Vagina (tissue), 2 donors: ENCODE measurements at regions not wholly inside any gene's neighbourhood (a gene's known extent, or its start where the extent isn't known, plus 50 kb on each side); places are given as distances from the start of the nearest gene placed in this dataset.

Experiments
- DNase-seq, 2 donors: peaks; one replicate each; pipeline ENCODE4 v3.0.0-alpha.2; 2017; ENCODE audit errors: extremely low spot score in 2 of 2
- H3K27ac ChIP-seq: fragments of 200-600 bp; sonication (generic); one replicate; pipeline ENCODE4 v1.5.1; 2019
- H3K27me3 ChIP-seq: fragments of 200-600 bp; sonication (generic); one replicate; pipeline ENCODE4 v1.5.1; 2019
- H3K36me3 ChIP-seq, 2 donors: fragments of 200-600 bp; sonication (generic); one replicate each; pipeline ENCODE4 v1.5.1; 2017 to 2019
- H3K4me1 ChIP-seq: fragments of 200-600 bp; sonication (generic); one replicate; pipeline ENCODE4 v1.5.1; 2019
- H3K4me3 ChIP-seq, 2 donors: fragments of 200-600 bp; sonication (generic); 1 replicate in 1 of 2; 2 replicates in 1 of 2; pipeline ENCODE4 v1.5.1; 2016 to 2019
- H3K9me3 ChIP-seq: fragments of 200-600 bp; sonication (generic); one replicate; pipeline ENCODE4 v1.5.1; 2019
- CTCF ChIP-seq, 3 experiments: fragments of 450-650 bp in 2 of 3; fragments of 200-600 bp in 1 of 3; sonication (generic) in 1 of 3; IDR thresholded peaks; one replicate each; pipeline ENCODE4 v1.5.1; 2017 to 2019; ENCODE audit warnings: antibody characterized with exemption in 3 of 3, mild to moderate bottlenecking in 2 of 3, moderate library complexity in 2 of 3
- POLR2A ChIP-seq, 2 donors: fragments of 450-650 bp; IDR thresholded peaks; one replicate each; pipeline ENCODE4 v1.6.1; 2017; ENCODE audit warnings: antibody characterized with exemption in 2 of 2, mild to moderate bottlenecking in 2 of 2, moderate library complexity in 2 of 2
- POLR2AphosphoS5 ChIP-seq, 2 donors: sonication (generic); formaldehyde crosslinking; IDR thresholded peaks; one replicate each; pipeline ENCODE4 v1.9.0; 2017; ENCODE audit warnings: antibody characterized with exemption in 2 of 2, mild to moderate bottlenecking in 2 of 2, low read depth in 1 of 2; ENCODE audit not compliant: insufficient read depth in 1 of 2
- intact Hi-C: fragments of 100-400 bp; cut with DNase I; formaldehyde crosslinking; loops from one replicate; pipeline ENCODE4 v1.15.1; 2023

DNA sequence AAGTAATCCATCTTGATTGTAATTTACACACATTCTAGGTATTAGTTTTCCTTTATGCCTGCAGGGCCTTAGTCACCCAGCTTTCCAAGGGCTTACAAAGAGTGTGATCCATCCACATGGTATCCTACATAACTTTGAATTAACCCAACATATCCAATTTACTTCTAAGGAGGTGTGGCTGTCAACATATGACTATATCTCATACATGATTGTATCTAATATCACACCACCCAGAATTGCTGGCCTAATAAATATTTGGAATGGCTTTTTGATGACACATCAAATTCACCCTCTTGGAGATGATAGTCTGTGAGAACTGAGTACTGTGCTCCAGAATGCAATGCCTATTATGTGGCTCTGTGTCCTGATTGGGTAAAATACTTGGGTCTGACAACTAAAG lies 363.3 kb upstream of the GRIN3A start:
- DNase-seq = no peak
- TF ChIP-seq CTCF (IDR thresholded peaks at IDR 0.05) = no peak
- TF ChIP-seq POLR2AphosphoS5 (IDR thresholded peaks at IDR 0.05; ENCODE audit: insufficient read depth in 1 of 2, low read depth in 1 of 2) = no peak
- no peak for TF ChIP-seq POLR2A (IDR thresholded peaks at IDR 0.05)
- Histone ChIP-seq H3K9me3 (no peaks in the 10 kb centered on the region), H3K27ac (no peak overlapping the region), H3K36me3 (no peaks in the 10 kb centered on the region), H3K27me3 (no peaks in the 10 kb centered on the region), H3K4me1 (no peaks in the 10 kb centered on the region), H3K4me3 (no peak overlapping the region)
- intact Hi-C loops = no loop called here

- H3K36me3 ChIP-seq = no peaks in the 10 kb centered on the region
- no peak for DNase-seq
- H3K4me1 ChIP-seq = no peaks in the 10 kb centered on the region
- H3K4me3 ChIP-seq = no peak overlapping the region
- TF ChIP-seq POLR2AphosphoS5 (IDR thresholded peaks at IDR 0.05; ENCODE audit: insufficient read depth in 1 of 2, low read depth in 1 of 2) (no peak), CTCF (IDR thresholded peaks at IDR 0.05) (no peak), POLR2A (IDR thresholded peaks at IDR 0.05) (no peak)
- no peak overlapping the region for H3K27ac ChIP-seq
- intact Hi-C loops = no loop called here
- no peaks in the 10 kb centered on the region for H3K27me3 ChIP-seq
- no peaks in the 10 kb centered on the region for H3K9me3 ChIP-seq
Measured at GRCh38 chr9:102087141-102087540, 348.7 kb upstream of the GRIN3A start.

- intact Hi-C loops = no loop called here
- H3K9me3 ChIP-seq = no peaks in the 10 kb centered on the region
- no peaks in the 10 kb centered on the region for H3K27me3 ChIP-seq
- H3K36me3 ChIP-seq = no peaks in the 10 kb centered on the region
- H3K27ac ChIP-seq = no peak overlapping the region
- no peaks in the 10 kb centered on the region for H3K4me1 ChIP-seq
- no peak for DNase-seq
- H3K4me3 ChIP-seq = no peak overlapping the region
- TF ChIP-seq CTCF (IDR thresholded peaks at IDR 0.05) (no peak), POLR2AphosphoS5 (IDR thresholded peaks at IDR 0.05; ENCODE audit: insufficient read depth in 1 of 2, low read depth in 1 of 2) (no peak), POLR2A (IDR thresholded peaks at IDR 0.05) (no peak)
Measured at GRCh38 chr9:102085548-102085947, 347.1 kb upstream of the GRIN3A start.

GRCh38 chr9:102072059-102072764 lies 333.8 kb upstream of the GRIN3A start:
- TF ChIP-seq POLR2AphosphoS5 (IDR thresholded peaks at IDR 0.05; ENCODE audit: insufficient read depth in 1 of 2, low read depth in 1 of 2) = no peak
- no peak for TF ChIP-seq POLR2A (IDR thresholded peaks at IDR 0.05)
- TF ChIP-seq CTCF (IDR thresholded peaks at IDR 0.05) = no peak
- DNase-seq = no peak
- Histone ChIP-seq H3K9me3 (no peaks in the 10 kb centered on the region), H3K27ac (no peak overlapping the region), H3K36me3 (no peaks in the 10 kb centered on the region), H3K27me3 (no peaks in the 10 kb centered on the region), H3K4me3 (no peak overlapping the region), H3K4me1 (no peaks in the 10 kb centered on the region)
- intact Hi-C loops = no loop called here

DNA sequence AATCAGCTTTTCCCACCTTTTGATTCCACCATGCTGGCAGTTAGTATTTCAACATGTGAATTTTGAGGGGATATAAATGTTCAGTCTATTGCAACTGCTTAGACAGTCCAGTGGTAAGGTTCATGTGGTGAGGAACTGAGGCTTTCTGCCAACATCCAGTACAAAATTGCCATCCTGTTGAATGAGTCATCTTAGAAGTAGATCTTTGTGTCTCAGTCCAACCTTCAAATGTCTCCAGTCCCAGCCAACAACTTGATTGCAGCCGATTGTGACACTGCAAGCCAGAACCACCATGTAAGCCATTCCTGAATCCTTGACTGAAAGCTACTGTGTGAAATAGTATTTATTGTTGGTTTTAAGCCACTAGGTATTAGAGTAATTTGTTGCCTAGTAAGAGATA lies 331.5 kb upstream of the GRIN3A start:
- Histone ChIP-seq H3K4me3 (no peak overlapping the region), H3K4me1 (no peaks in the 10 kb centered on the region), H3K27ac (no peak overlapping the region), H3K36me3 (no peaks in the 10 kb centered on the region), H3K9me3 (no peaks in the 10 kb centered on the region), H3K27me3 (no peaks in the 10 kb centered on the region)
- no peak for TF ChIP-seq CTCF (IDR thresholded peaks at IDR 0.05)
- no peak for TF ChIP-seq POLR2AphosphoS5 (IDR thresholded peaks at IDR 0.05; ENCODE audit: insufficient read depth in 1 of 2, low read depth in 1 of 2)
- no peak for TF ChIP-seq POLR2A (IDR thresholded peaks at IDR 0.05)
- no peak for DNase-seq
- intact Hi-C loops = no loop called here
